SK-N-SH (cell line): ENCODE measurements at regions not wholly inside any gene's neighbourhood (a gene's known extent, or its start where the extent isn't known, plus 50 kb on each side); places are given as distances from the start of the nearest gene placed in this dataset.

Experiments used
- CTCF ChIP-seq: fragments of 200-600 bp; sonication (generic); IDR thresholded peaks from 2 replicates; pipeline ENCODE4 v1.6.1; 2017; ENCODE audit warnings: antibody characterized with exemption, mild to moderate bottlenecking, moderate library complexity
- MEF2A ChIP-seq: IDR thresholded peaks from 2 replicates; pipeline ENCODE4 v1.4.0; 2012; ENCODE audit warnings: low read depth, borderline replicate concordance
- MXI1 ChIP-seq: IDR thresholded peaks from 2 replicates; pipeline ENCODE4 v1.6.1; 2012; ENCODE audit warnings: mild to moderate bottlenecking, low read depth, low read length, improper control_type of control experiment
- POLR2AphosphoS5 ChIP-seq: IDR thresholded peaks from 2 replicates; pipeline ENCODE4 v1.6.1; 2012; ENCODE audit warnings: low read depth, low read length
- RCOR1 ChIP-seq: fragments of 150-350 bp; IDR thresholded peaks from 2 replicates; pipeline ENCODE4 v1.6.1; 2017; ENCODE audit warnings: antibody characterized with exemption, low read length
- TCF12 ChIP-seq: IDR thresholded peaks from 2 replicates; pipeline ENCODE4 v1.4.0; 2012

GRCh38 chr13:40217675-40218074 lies 448.8 kb downstream of the FOXO1 start:
- TF ChIP-seq TCF12 (no peak), CTCF (no peak), RCOR1 (no peak), POLR2AphosphoS5 (no peak), MEF2A (no peak), MXI1 (no peak)
